HG03575 (cell line): ENCODE measurements at regions not wholly inside any gene's neighbourhood (a gene's known extent, or its start where the extent isn't known, plus 50 kb on each side); places are given as distances from the start of the nearest gene placed in this dataset.
"Not testable (repeated sequence)": the region's sequence is repeated elsewhere in the genome, so short reads cannot be mapped to it uniquely, and the experiment has no call there.

Source experiments
- ATAC-seq: cut with Tn5 transposase; IDR thresholded peaks from one replicate; pipeline ENCODE4 v1.9.1; 2021; ENCODE audit not compliant: unreplicated experiment, insufficient number of reproducible peaks, low FRiP score; ENCODE audit errors: extremely low read depth

GRCh38 chr12:24630446-24630845, 318.5 kb downstream of the BCAT1 start:
- ATAC-seq, result no peak

- ATAC-seq, result no peak
These were observed 323.8 kb downstream of the BCAT1 start for GRCh38 chr12:24625103-24625502.

DNA sequence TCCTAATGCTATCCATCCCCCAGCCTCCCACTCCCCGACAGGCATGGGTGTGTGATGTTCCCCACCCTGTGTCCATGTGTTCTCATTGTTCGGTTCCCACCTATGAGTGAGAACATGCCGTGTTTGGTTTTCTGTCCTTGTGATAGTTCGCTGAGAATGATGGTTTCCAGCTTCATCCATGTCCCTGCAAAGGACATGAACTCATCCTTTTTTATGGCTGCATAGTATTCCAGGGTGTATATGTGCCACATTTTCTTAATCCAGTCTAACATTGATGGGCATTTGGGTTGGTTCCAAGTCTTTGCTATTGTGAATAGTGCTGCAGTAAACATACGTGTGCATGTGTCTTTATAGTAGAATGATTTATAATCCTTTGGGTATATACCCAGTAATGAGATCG, 328.9 kb downstream of the BCAT1 start:
- ATAC-seq, result not testable (repeated sequence)

DNA sequence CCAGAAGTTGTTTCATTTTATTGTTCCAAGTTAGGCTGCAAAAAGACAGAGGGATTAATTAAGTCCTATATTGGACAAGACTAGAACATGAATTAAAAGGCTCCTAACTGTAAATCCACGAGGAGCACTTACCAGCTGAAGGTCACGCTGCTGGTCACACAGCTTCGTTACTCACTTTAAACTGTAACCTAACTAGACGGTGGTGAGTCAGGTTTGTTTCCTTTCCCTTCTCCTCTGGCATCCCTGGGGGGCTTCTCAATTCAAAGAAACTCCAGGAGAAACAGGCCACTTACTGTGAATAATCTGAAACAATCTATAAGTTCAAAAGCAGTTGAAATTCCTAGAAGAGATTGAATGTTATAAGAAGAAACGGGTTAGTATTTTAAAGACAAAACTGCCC, 331.4 kb downstream of the BCAT1 start:
- ATAC-seq, result no peak

- no peak for ATAC-seq
These were observed 332.9 kb downstream of the BCAT1 start for GRCh38 chr12:24615967-24616411.

DNA sequence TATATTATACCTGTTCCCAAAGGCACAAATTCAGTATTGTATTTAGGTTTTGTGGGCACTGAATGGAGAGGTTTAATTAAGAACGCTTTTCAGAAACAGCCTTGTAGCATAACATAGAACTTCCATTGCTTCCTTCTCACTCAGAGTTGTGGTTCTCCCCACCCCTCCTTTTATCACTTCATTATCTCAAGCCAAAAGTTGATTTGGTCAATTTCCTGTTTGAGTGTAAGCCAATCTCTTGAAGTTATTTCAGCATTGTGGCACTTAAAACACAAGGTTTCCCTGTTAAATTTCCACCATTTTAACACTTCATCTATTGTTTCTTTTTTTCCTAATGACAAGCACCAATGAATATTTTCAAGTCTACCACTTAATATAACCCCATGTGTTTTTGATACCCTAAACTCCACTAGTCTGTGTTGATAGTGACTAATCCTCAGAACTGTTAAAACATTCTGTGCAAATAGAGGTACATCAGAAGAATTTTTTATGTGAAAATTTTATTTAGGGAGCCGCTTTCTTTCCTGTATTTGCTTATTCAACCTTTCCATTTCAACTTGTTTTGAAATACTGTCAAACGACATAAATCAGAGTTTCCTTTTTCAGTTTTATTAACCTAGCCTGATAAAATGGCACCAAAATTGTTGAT, 340.1 kb downstream of the BCAT1 start:
- no peak for ATAC-seq

DNA sequence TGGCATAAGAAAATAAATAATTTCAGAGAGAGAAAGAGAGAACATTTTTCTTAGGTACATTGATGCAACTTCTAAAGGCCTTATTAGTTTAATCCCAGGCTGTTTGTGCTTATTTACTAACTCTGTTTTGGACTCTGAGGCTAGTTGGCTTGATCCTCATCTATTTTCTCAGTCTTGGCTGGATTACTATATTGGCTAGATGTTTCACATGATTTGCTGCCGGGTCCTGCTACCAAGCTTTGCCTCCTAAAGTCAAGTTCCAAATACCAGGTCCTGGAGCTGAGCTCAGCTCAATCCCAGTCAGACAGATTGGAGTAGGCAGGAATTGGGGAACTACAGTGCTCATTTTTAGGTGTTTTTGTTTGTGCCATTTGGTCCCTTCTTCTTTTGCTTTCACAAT, 340.8 kb downstream of the BCAT1 start:
- ATAC-seq, result no peak

GRCh38 chr12:24605916-24606315, 343.0 kb downstream of the BCAT1 start:
- ATAC-seq, result no peak

GRCh38 chr12:24605466-24605865, 343.4 kb downstream of the BCAT1 start:
- ATAC-seq, result no peak

DNA sequence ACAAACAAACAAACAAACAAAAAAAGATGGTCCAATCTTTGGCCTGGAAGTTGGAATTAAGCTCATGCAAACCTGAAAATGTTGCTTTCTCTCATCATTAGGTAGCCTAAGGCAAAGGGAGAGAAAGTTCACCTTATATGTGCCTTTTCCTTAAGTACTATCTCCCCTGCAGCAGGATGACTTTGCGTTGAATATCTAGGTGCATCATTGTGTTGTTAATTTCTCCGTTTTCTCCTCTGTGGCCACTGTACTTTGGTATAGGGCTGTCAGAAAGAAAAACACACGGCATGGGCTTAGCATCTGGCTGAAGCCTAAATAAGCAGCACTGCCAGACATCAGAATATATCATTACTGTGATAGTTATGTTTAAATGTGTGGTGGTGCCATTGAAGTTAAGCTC, 345.5 kb downstream of the BCAT1 start:
- no peak for ATAC-seq

DNA sequence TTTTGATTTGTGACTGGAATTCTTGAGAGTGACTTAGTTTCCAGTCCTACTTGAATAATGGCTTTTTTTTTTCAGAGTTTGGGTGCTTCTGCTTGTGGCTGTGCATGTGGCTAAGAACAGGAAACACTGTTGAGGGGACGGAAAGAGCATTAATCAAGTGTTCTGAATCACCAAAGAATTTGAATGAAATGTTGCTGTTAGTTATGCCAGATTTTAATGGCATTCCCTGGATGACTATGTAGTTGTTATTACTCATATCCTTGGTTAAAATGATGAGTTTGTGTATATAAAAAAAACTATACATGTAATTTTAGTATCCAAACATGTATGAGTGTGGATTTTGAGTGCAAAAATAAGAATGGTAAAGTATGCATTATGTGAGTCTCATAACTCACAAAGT, 347.9 kb downstream of the BCAT1 start:
- no peak for ATAC-seq

DNA sequence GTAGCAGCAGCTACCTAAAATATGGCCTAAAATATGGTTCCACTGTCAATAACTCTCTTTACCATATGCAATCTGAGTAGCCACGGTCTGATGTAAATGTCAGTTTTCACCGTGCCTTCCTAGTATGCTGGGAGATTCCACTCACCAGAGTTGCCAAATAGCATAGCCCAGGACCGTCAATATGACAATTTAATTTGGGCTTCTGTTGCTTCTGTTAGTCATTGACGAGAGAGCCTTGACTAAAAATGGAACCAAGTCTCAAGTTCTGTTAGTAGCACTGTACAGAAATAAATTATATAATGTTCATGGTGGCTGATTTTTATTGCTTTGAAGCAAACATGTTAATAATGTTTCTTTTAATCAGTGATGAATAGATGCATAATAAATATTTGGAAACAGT, 348.4 kb downstream of the BCAT1 start:
- no peak for ATAC-seq

DNA sequence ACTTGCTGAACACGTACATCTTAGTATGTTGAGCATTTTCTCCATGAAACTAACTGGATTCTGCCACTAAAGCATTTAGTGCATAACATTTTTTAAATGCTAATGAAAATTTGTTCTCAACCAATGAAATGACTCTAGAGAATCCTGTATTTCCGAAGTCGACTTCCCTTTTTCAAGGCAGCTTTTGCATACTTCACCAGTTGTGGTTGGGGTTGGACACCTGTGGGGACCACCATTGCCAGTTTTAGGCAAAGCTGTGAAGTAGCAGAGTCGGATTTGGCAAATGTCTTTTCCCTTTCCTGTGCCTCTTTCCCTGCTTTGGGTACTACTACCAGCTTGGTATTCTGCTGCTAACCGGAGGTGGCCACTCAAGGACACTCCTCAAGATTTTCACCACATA, 349.2 kb downstream of the BCAT1 start:
- no peak for ATAC-seq

GRCh38 chr12:24597580-24597979, 351.3 kb downstream of the BCAT1 start:
- no peak for ATAC-seq

DNA sequence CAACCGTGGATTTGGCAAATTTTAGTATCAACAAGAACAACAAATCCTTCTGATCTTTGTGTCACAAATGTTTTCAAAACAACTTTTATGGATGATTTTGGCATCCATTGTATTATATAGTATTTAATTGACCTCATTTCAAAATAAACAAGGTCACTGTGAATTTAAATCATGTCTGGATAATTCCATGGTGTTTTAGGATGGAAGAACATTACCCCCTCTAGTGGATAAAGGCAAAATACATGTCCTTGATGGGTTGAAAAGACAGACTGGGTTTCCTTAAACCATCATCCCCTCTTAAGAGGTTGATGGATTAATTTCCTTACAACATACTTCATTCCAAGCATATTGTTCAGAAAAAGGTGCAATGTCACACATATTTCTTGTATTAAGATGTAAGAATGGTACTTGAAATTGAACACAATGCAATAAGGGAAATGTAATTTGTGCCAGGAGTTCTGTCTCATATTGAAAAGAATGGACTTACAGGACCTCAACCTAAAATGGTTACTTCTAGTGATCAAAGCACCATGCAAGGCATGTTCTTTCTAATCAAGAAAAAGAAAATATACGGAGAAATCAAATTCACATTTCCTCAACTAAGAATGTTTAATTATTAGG, 352.0 kb downstream of the BCAT1 start:
- no peak for ATAC-seq

- ATAC-seq, result no peak
These were observed 353.2 kb downstream of the BCAT1 start for GRCh38 chr12:24595652-24596235.

DNA sequence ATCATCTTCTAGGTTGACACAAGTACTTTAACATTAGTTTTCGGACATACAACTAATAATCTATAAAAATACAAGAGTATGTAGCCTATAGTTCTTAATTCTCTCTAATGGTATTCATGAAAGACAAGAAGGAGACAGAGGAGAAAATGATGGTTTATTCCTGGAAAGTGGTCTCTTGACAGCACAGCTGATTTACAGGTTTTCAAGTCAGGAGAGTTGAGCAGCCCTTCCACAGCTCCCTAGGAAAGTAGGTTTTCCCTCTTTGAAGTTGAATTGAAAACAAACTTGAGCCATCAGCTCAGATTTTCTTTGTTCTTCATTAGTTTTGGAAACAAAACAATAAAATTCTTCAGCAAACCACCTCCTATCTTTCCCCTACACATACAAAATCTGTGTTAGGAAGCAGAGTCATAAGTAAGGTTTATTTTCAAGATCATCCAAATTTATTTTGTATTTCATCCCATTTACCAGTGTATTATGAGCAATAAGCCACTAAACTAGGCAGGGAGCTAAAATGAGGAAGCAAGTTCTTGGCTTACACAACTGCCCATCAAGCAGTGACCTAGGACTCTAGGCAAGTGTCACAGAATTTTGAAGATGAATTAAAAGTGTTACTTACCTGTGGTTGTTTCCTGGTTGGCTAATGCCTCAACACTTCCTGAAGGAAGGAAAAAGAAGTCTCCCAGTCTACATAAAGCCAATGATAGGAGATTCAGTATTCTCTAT, 357.0 kb downstream of the BCAT1 start:
- ATAC-seq, result no peak

- no peak for ATAC-seq
These were observed 357.7 kb downstream of the BCAT1 start for GRCh38 chr12:24591079-24591626.

- ATAC-seq, result no peak
These were observed 362.6 kb downstream of the BCAT1 start for GRCh38 chr12:24586293-24586692.
